ENCODE measurements at regions not wholly inside any gene's neighbourhood (a gene's known extent, or its start where the extent isn't known, plus 50 kb on each side); places are given as distances from the start of the nearest gene placed in this dataset.
"Not testable (repeated sequence)": the region's sequence is repeated elsewhere in the genome, so short reads cannot be mapped to it uniquely, and the experiment has no call there.

DNA sequence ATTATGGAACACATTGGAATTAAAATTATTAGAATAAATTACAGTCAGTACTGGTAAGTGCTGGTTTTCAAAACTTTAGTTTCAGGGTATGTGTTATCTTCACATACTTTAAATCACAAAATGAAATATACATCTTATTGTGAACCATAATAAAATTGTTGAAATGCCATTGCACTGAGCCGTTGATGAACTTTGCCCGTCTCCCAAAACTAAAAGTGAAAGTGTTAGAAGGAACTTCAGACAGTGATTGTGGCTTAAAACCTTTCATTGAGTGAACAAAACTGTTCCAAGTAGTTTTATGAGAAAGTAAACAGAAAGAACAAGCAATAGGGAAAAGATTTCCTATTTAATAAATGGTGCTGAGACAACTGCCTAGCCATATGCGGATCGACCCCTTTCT, 811.6 kb downstream of the PLCL1 start:
- CTCF ChIA-PET: no interaction called here
- TF ChIP-seq, protein P1, sequence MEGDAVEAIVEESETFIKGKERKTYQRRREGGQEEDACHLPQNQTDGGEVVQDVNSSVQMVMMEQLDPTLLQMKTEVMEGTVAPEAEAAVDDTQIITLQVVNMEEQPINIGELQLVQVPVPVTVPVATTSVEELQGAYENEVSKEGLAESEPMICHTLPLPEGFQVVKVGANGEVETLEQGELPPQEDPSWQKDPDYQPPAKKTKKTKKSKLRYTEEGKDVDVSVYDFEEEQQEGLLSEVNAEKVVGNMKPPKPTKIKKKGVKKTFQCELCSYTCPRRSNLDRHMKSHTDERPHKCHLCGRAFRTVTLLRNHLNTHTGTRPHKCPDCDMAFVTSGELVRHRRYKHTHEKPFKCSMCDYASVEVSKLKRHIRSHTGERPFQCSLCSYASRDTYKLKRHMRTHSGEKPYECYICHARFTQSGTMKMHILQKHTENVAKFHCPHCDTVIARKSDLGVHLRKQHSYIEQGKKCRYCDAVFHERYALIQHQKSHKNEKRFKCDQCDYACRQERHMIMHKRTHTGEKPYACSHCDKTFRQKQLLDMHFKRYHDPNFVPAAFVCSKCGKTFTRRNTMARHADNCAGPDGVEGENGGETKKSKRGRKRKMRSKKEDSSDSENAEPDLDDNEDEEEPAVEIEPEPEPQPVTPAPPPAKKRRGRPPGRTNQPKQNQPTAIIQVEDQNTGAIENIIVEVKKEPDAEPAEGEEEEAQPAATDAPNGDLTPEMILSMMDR (IDR thresholded peaks at IDR 0.05; ENCODE audit: low read depth, low read length): no peak

DNA sequence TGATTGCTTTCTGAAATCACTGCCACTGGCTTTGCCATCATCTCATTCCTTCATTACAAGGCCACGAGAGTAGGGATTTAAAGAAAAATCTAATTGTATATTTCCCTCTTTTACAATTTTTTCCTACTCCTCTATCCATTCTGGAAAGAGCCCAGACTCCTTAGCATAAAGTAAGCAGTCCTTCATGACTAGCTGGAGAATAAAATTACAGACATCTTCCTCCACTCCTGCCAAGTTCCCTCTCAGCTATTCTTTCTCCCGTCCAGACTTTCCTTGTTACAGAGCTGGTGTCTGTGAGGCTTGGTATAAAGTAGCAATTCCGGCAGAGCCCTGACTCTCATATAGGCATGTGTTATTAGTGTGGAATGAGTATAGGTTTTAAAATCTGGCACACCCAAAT, 806.8 kb downstream of the PLCL1 start:
- H3K27me3 ChIP-seq (ENCODE audit: control insufficient read depth, insufficient read depth, low read length): no peaks in the 10 kb centered on the region
- H3K9me3 ChIP-seq (ENCODE audit: control insufficient read depth, insufficient read depth, low read length): no peaks in the 10 kb centered on the region
- CTCF ChIA-PET: no interaction called here
- POLR2A ChIA-PET: no interaction called here
- H3K27ac ChIP-seq (ENCODE audit: low read depth, low read length): no peak overlapping the region
- no peak for DNase-seq (ENCODE audit: low read depth, low spot score)
- H3K4me3 ChIP-seq (ENCODE audit: low read depth, low read length): no peak overlapping the region
- TF ChIP-seq, protein P1 (IDR thresholded peaks at IDR 0.05; ENCODE audit: low read depth, low read length): no peak

More for the DNA sequence above, 811.6 kb downstream of the PLCL1 start:
- no peak overlapping the region for H3K4me3 ChIP-seq (ENCODE audit: low read depth, low read length)
- DNase-seq (ENCODE audit: low read depth, low spot score): no peak
- no peak overlapping the region for H3K27ac ChIP-seq (ENCODE audit: low read depth, low read length)
- POLR2A ChIA-PET: no interaction called here
- H3K27me3 ChIP-seq (ENCODE audit: control insufficient read depth, insufficient read depth, low read length): no peaks in the 10 kb centered on the region
- no peaks in the 10 kb centered on the region for H3K9me3 ChIP-seq (ENCODE audit: control insufficient read depth, insufficient read depth, low read length)

DNA sequence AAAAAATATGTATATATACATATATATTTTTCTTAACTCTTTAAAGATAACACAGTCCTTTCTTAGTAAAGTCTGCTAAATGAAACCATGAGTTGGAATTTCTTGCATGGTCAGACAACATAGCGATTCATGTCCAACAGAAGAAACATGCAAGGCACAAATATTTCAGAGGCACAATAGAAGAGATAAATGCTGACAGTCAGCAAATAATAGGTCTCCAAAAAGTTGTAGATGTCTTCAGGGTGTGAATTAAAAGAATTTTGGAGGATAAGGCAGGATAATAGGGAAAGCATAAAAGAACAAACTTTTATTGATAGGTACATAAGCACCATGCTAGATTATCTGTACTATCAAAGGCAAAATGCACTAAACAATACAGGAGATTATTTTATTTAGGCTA, 800.2 kb downstream of the PLCL1 start:
- ChIA-PET POLR2A (no interaction called here), CTCF (no interaction called here)
- DNase-seq (ENCODE audit: low read depth, low spot score): no peak
- TF ChIP-seq, protein P1 (IDR thresholded peaks at IDR 0.05; ENCODE audit: low read depth, low read length): no peak
- Histone ChIP-seq H3K9me3 (ENCODE audit: control insufficient read depth, insufficient read depth, low read length) (no peaks in the 10 kb centered on the region), H3K4me3 (ENCODE audit: low read depth, low read length) (no peak overlapping the region), H3K27ac (ENCODE audit: low read depth, low read length) (no peak overlapping the region), H3K27me3 (ENCODE audit: control insufficient read depth, insufficient read depth, low read length) (no peaks in the 10 kb centered on the region)

DNA sequence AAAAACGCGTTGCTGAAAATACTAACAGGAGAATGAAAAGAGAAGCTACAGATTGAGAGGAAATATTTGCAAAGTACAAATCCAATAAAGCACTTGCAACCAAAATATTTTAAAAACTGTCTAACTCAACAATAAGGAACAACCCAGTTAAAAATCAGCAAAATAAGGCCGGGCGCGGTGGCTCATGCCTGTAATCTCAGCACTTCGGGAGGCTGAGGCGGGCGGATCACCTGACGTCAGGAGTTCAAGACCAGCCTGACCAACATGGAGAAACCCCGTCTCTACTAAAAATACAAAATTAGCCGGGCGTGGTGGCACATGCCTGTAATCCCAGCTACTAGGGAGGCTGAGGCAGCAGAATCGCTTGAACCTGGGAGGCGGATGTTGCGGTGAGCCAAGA, 798.6 kb downstream of the PLCL1 start:
- H3K4me3 ChIP-seq (ENCODE audit: low read depth, low read length); H3K27me3 ChIP-seq (ENCODE audit: control insufficient read depth, insufficient read depth, low read length); H3K27ac ChIP-seq (ENCODE audit: low read depth, low read length); DNase-seq (ENCODE audit: low read depth, low spot score); POLR2A ChIA-PET; H3K9me3 ChIP-seq (ENCODE audit: control insufficient read depth, insufficient read depth, low read length): not testable (repeated sequence)
- CTCF ChIA-PET: interaction anchor here (0.7 kb wide), 1 partner anchor 96 kb away, joined by 6 read pairs; no protein-coding TSS in a partner anchor

DNA sequence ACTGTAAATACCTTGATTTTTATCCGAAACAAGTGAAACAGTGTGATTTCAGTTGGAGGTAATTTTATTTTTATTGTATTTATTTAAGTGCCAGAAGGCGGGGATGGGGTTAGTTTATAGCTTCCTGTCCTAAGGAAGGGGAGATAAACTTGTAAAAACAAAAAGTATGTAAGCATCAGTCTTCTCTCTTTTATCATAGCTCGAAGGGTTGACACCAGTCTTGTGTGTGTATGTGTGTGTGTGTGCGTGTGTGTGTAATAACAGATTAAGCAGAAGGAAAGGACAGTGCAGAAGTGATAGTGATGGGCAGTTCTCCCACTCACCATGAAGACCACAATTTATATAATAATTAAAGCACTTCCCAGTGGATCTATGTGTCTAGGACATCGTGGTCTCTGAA, 793.3 kb downstream of the PLCL1 start:
- TF ChIP-seq, protein P1 (IDR thresholded peaks at IDR 0.05; ENCODE audit: low read depth, low read length): no peak
- ChIA-PET CTCF (no interaction called here), POLR2A (no interaction called here)
- Histone ChIP-seq H3K27me3 (ENCODE audit: control insufficient read depth, insufficient read depth, low read length) (no peaks in the 10 kb centered on the region), H3K9me3 (ENCODE audit: control insufficient read depth, insufficient read depth, low read length) (no peaks in the 10 kb centered on the region), H3K27ac (ENCODE audit: low read depth, low read length) (no peak overlapping the region), H3K4me3 (ENCODE audit: low read depth, low read length) (no peak overlapping the region)
- DNase-seq (ENCODE audit: low read depth, low spot score): no peak

DNA sequence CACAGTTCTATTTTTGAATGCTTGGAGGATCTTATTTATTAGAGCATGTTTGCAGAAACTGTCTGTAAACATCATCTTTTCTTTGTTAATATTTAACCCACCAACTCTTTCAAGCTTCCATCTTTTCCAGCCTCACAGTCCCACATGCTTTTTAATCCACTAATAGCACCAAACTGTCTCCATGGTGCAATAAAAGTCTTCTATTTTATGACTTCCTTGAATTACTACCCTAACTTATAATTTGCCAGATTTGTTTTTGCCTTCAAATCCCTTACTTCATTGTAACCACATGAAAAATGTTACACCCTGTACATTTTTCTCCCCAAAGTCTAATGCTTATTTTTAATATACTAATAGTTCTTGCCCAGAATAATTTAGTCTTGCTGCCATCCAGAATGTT, 792.6 kb downstream of the PLCL1 start:
- no peak for DNase-seq (ENCODE audit: low read depth, low spot score)
- H3K27ac ChIP-seq (ENCODE audit: low read depth, low read length): no peak overlapping the region
- ChIA-PET POLR2A (no interaction called here), CTCF (no interaction called here)
- no peak overlapping the region for H3K4me3 ChIP-seq (ENCODE audit: low read depth, low read length)
- H3K9me3 ChIP-seq (ENCODE audit: control insufficient read depth, insufficient read depth, low read length): no peaks in the 10 kb centered on the region
- no peaks in the 10 kb centered on the region for H3K27me3 ChIP-seq (ENCODE audit: control insufficient read depth, insufficient read depth, low read length)
- TF ChIP-seq, protein P1 (IDR thresholded peaks at IDR 0.05; ENCODE audit: low read depth, low read length): no peak

All from AG04450 (cell line).